SU-DHL-6 (cell line): ENCODE measurements at regions not wholly inside any gene's neighbourhood (a gene's known extent, or its start where the extent isn't known, plus 50 kb on each side); places are given as distances from the start of the nearest gene placed in this dataset.

Experiments
- H2AFZ ChIP-seq: fragments of 200-600 bp; sonication (generic); 2 replicates; pipeline ENCODE4 v1.6.1; 2014; ENCODE audit warnings: low read depth, mild to moderate bottlenecking, moderate library complexity, mixed read lengths, antibody characterized with exemption, low read length; ENCODE audit not compliant: severe bottlenecking
- H3F3A ChIP-seq: fragments of 200-600 bp; shearing (Covaris generic); 2 replicates; pipeline ENCODE4 v1.6.0; 2016; ENCODE audit warnings: antibody characterized with exemption, mild to moderate bottlenecking; ENCODE audit not compliant: insufficient read depth
- H3K27ac ChIP-seq: fragments of 200-600 bp; sonication (generic); 2 replicates; pipeline ENCODE4 v1.5.1; 2016; ENCODE audit warnings: low read depth, mild to moderate bottlenecking, low read length, moderate library complexity, mixed read lengths
- H3K27me3 ChIP-seq: fragments of 200-600 bp; sonication (generic), shearing (Covaris generic); 2 replicates; pipeline ENCODE4 v1.6.0; 2014; ENCODE audit warnings: mild to moderate bottlenecking, low read length
- H3K36me3 ChIP-seq: fragments of 200-600 bp; sonication (generic); 2 replicates; pipeline ENCODE4 v1.6.1; 2014; ENCODE audit warnings: mild to moderate bottlenecking, low read length, mixed read lengths
- H3K4me2 ChIP-seq: fragments of 300-600, 200-600 bp; shearing (Covaris generic), sonication (generic); 2 replicates; pipeline ENCODE4 v1.6.0; 2014; ENCODE audit warnings: low read length, low read depth, mild to moderate bottlenecking; ENCODE audit not compliant: poor library complexity, severe bottlenecking
- H3K4me3 ChIP-seq: fragments of 200-600 bp; sonication (generic); 2 replicates; pipeline ENCODE4 v1.5.1; 2014; ENCODE audit warnings: antibody characterized with exemption, low read length, mild to moderate bottlenecking, mixed read lengths; ENCODE audit not compliant: insufficient read depth, poor library complexity, severe bottlenecking
- H3K79me2 ChIP-seq: fragments of 200-600 bp; sonication (generic); 2 replicates; pipeline ENCODE4 v1.6.1; 2014; ENCODE audit warnings: mild to moderate bottlenecking, low read length, moderate library complexity; ENCODE audit not compliant: insufficient read depth
- H3K9ac ChIP-seq: fragments of 200-600 bp; sonication (generic); 2 replicates; pipeline ENCODE4 v1.7.0; 2014; ENCODE audit warnings: mild to moderate bottlenecking, low read length
- H3K9me2 ChIP-seq: fragments of 200-600 bp; sonication (generic); replicated peaks from 2 replicates; pipeline ENCODE4 v1.6.1; 2014; ENCODE audit warnings: low read length; ENCODE audit not compliant: insufficient read depth
- H3K9me3 ChIP-seq: fragments of 200-600 bp; sonication (generic); 2 replicates; pipeline ENCODE4 v1.6.1; 2014; ENCODE audit warnings: low read length, mixed read lengths; ENCODE audit not compliant: insufficient read depth
- H4K20me1 ChIP-seq: fragments of 200-600 bp; sonication (generic); 2 replicates; pipeline ENCODE4 v1.6.1; 2014; ENCODE audit warnings: low read depth, mild to moderate bottlenecking, antibody characterized with exemption, low read length, moderate library complexity, mixed read lengths
- CTCF ChIP-seq: fragments of 200-600 bp; sonication (generic); IDR thresholded peaks from one replicate; pipeline ENCODE4 v1.5.1; 2017; ENCODE audit warnings: antibody characterized with exemption, mild to moderate bottlenecking, low read length, moderate library complexity; ENCODE audit not compliant: insufficient read depth, poor library complexity, severe bottlenecking
- EZH2phosphoT487 ChIP-seq: fragments of 200-600 bp; sonication (generic), shearing (Covaris generic); conservative IDR thresholded peaks from 2 replicates; pipeline ENCODE4 v1.6.1; 2018; ENCODE audit warnings: mild to moderate bottlenecking, antibody characterized with exemption, low read length, moderate library complexity, mixed read lengths

- no peak overlapping the region for H3K4me3 ChIP-seq
- no peaks in the 10 kb centered on the region for H3K9me2 ChIP-seq
- H3K36me3 ChIP-seq: no peaks in the 10 kb centered on the region
- H3K9ac ChIP-seq: no peak overlapping the region
- no peak for TF ChIP-seq CTCF
- no peaks in the 10 kb centered on the region for H4K20me1 ChIP-seq
- no peak overlapping the region for H3K27ac ChIP-seq
- H3K27me3 ChIP-seq: no peaks in the 10 kb centered on the region
- no peak overlapping the region for H2AFZ ChIP-seq
- no peaks in the 10 kb centered on the region for H3K9me3 ChIP-seq
- no peaks in the 10 kb centered on the region for H3F3A ChIP-seq
- H3K4me2 ChIP-seq: no peak overlapping the region
- no peaks in the 10 kb centered on the region for H3K79me2 ChIP-seq
Measured at GRCh38 chr13:31038834-31039552, 106.5 kb downstream of the TEX26 start.

- Histone ChIP-seq H3F3A (no peaks in the 10 kb centered on the region), H3K27me3 (no peaks in the 10 kb centered on the region), H3K9me2 (no peaks in the 10 kb centered on the region), H2AFZ (no peak overlapping the region), H3K79me2 (no peaks in the 10 kb centered on the region), H3K9me3 (no peaks in the 10 kb centered on the region), H3K9ac (no peak overlapping the region), H3K27ac (no peak overlapping the region), H4K20me1 (no peaks in the 10 kb centered on the region), H3K36me3 (no peaks in the 10 kb centered on the region), H3K4me2 (no peak overlapping the region), H3K4me3 (no peak overlapping the region)
- TF ChIP-seq CTCF (no peak), EZH2phosphoT487 (no peak)
Measured at GRCh38 chr13:31037874-31038500, 105.5 kb downstream of the TEX26 start.

- no peak overlapping the region for H2AFZ ChIP-seq
- H3F3A ChIP-seq: no peaks in the 10 kb centered on the region
- no peaks in the 10 kb centered on the region for H3K36me3 ChIP-seq
- no peak for TF ChIP-seq EZH2phosphoT487
- no peak for TF ChIP-seq CTCF
- H3K27me3 ChIP-seq: no peaks in the 10 kb centered on the region
- H3K4me3 ChIP-seq: no peak overlapping the region
- no peaks in the 10 kb centered on the region for H3K9me3 ChIP-seq
- H3K79me2 ChIP-seq: no peaks in the 10 kb centered on the region
- H4K20me1 ChIP-seq: no peaks in the 10 kb centered on the region
- H3K27ac ChIP-seq: no peak overlapping the region
- H3K9me2 ChIP-seq: no peaks in the 10 kb centered on the region
- no peak overlapping the region for H3K9ac ChIP-seq
- no peak overlapping the region for H3K4me2 ChIP-seq
Measured at GRCh38 chr13:31036731-31037695, 104.6 kb downstream of the TEX26 start.
